Iris pigment epithelial cell (primary cell): ENCODE measurements at regions not wholly inside any gene's neighbourhood (a gene's known extent, or its start where the extent isn't known, plus 50 kb on each side); places are given as distances from the start of the nearest gene placed in this dataset.
A peak's percentile ranks its signal among the peaks of the same experiment; 100 is the strongest.

Source experiments
- DNase-seq: peaks from one replicate; pipeline ENCODE4 v3.0.0-alpha.2; 2011; ENCODE audit warnings: low read depth

GRCh38 chr1:76764638-76765454, 102.4 kb upstream of the ST6GALNAC5 start:
- DNase-seq, result peak; percentile 3

DNA sequence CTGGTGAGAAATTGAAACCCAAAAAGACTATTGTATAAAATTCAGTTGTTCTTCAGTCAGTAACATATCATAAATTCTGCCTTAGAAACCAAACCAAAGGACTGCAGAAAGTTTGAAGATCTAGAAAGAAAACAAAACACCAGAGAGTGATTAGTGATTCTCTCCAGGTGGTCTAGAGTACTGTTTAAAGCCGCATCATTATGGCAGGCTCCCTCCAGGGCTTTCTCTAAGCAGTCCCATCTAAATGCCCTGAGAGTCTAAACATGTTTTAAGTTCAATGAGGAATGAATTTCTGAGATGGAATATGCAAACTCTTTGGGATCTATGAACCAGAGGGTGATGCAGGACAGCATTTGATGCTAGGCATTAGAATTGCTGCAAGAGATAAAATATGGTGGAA, 100.9 kb upstream of the ST6GALNAC5 start:
- no peak for DNase-seq

DNA sequence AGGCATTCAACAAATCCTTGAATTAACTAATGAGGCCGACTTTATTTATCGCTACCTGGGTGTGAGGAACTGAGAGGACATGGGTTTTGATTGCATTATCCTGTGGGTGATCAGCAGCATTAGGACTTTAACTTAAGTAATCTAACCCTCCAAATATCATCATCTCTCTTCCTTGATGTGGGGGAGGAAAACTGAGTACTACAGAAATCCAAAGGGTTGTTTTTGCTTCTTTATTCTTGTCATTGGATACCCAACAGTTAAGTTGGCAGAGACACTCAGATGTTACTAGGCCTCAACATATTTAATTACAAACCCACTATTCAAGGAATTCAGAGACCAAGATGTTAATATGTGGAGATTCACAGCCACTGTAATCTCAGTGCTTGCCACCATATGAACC, 97.4 kb upstream of the ST6GALNAC5 start:
- no peak for DNase-seq

- DNase-seq, result no peak
Measured at GRCh38 chr1:76770979-76771378, 96.3 kb upstream of the ST6GALNAC5 start.

- DNase-seq, result no peak
Measured at GRCh38 chr1:76781447-76781846, 85.8 kb upstream of the ST6GALNAC5 start.

DNA sequence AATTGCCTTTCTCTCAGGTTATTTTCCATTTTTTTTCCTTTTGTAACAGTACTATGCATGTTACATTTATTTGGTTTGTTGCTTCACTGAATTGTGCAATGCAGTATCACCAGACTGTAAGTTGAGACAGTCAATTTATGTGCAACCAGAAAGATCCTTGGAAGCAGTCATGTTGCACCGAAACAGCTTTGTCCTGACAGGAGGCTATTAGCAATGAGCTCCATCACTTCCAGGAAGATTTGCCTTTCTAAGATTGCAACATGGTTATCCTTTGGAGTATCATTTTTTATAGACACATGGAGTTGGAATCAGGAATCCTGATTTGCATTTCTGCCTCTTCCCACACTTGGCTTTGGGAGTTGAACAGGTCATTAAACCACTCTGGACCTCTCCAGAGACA, 84.5 kb upstream of the ST6GALNAC5 start:
- DNase-seq, result peak; percentile 42

GRCh38 chr1:76784502-76784901, 82.8 kb upstream of the ST6GALNAC5 start:
- DNase-seq, result no peak

DNA sequence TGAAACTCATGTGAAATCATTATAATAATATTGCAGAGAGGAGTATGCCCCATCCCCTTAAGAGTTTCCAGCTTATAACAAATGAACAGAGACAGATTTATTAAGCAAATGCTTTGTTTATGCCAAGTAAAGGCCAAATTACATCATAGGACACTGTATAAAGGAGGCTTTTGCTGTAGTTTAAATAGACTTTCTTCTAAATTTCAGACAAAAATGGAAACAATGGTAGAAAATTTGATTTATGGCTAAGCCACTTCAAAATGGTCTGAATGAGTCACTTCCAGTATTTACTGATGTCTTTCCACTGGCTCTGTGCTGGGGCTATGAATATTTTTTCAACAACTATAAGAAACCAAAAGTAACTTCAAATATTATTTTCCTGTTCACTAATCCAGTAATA, 81.1 kb upstream of the ST6GALNAC5 start:
- DNase-seq, result peak; percentile 5

DNA sequence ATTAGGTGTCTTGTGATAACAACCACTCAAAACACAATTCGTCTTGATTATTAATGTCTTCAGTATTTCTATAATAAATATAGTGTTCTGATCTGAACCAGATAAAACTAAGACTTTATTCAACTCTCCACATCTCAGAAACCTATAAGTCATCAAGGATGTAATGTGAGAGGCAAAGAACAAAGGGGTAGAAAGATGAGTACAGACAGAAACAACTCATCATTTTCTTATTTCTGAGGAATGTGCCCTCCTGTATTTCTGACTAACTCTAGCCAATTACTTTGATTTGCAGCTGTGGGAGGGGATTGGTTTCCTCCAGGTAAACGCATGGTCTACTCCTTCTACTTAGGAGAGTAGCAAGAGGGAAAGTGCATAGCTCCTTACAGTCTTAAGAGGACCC, 73.7 kb upstream of the ST6GALNAC5 start:
- DNase-seq, result no peak

DNA sequence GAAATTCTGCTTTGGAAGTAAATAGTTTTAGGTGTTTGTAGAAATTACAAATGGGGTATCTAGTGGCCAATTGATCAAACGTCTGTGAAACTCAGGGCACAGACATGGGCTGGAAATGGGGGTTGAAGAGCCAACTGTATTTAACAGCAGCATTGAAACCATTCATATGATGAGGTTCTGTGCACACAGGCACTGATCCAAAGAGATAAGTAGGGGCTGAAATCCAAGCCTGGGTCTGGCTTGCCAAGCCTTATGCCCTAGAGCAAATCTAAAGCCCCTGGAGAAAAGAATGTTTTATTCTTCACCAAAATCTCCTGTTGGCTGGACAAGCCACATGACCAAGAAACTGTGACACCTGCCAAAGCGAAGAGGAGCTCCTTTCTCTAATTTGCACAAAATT, 67.6 kb upstream of the ST6GALNAC5 start:
- DNase-seq, result no peak

DNA sequence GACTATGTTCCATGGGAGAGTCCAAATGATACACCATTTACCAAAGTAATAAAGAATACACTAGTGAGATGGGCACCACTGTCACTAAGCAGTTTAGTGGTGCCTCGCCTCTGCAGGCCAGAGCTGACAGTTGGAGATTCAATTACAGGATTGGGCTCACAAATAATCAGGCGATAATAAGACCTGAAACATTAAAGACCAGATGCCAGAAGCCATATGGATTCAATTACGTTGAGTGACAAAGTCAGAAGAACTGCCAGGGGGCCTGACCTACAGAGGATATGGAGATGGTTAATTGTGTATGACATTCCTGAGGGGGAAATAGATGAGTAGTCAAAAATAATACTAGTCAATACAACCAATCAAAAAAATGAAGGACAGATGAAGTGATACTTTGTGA, 65.2 kb upstream of the ST6GALNAC5 start:
- DNase-seq, result no peak

GRCh38 chr1:76807543-76808260, 59.6 kb upstream of the ST6GALNAC5 start:
- DNase-seq, result no peak
